ENCODE measurements at regions not wholly inside any gene's neighbourhood (a gene's known extent, or its start where the extent isn't known, plus 50 kb on each side); places are given as distances from the start of the nearest gene placed in this dataset.
A peak's percentile ranks its signal among the peaks of the same experiment; 100 is the strongest.

GRCh38 chr2:103734911-103735310, 973.1 kb downstream of the TMEM182 start:
- DNase-seq (ENCODE audit: low read depth in 4 of 4, low spot score in 2 of 4) = no peak

DNA sequence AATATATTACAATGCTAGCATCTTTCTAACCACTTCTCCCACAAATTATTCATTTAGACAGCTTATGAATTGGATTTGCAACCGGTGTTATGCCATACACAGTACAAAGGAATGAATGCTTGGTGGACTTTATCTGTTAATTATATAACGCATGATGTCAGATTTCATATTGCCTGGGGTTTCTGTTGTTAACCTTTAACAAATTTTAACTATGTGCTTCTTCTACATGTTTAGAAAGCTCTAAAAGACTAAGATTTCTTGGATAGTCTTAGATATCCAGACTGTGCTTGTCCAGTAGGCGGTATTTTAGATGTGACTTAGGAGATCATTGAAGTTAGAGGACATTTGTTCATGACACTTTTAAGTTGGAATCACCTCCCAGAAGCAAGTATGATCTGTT, 976.3 kb downstream of the TMEM182 start:
- no peak for DNase-seq (ENCODE audit: low read depth in 4 of 4, low spot score in 2 of 4)

DNA sequence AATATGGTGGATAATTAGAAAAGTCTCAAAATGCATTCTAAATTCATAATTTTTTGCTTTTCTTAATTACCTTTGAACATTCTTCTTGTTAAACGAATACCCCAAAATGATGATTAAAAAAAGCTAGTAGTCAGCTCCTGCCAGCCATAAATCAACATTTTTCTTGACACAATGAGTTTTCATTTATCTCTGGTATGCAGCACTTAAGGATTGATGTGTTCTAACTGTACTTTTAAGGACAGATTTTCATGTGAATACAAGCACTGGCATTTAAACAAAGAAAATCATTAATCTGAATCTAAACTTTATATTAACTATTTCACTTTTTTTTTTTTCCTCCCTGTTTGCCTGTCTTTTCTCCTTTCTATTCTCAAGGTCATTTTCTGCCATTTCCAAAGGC, 976.8 kb downstream of the TMEM182 start:
- no peak for DNase-seq (ENCODE audit: low read depth in 4 of 4, low spot score in 2 of 4)

DNA sequence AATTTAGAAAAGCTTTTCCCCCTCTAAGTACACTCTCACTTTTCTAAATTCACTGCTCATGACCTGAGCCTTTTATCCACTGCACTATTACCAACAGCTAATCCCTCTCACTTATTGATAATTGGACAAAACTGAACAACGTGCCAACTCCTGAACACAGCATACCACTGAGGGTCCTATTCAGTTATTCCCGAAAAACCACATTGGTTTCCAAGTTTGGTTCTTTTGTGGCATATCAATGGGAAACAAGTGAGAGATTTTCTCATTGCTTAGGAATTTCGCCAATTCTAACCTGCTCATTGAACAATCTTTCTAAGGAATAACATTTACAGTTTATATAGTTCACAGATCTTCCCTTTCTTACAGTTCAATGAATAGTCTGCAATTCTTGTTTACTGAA, 977.4 kb downstream of the TMEM182 start:
- no peak for DNase-seq (ENCODE audit: low read depth in 4 of 4, low spot score in 2 of 4)

- no peak for DNase-seq (ENCODE audit: low read depth in 4 of 4, low spot score in 2 of 4)
These were observed 978.1 kb downstream of the TMEM182 start for GRCh38 chr2:103739921-103740320.

GRCh38 chr2:103740631-103741030, 978.8 kb downstream of the TMEM182 start:
- DNase-seq (ENCODE audit: low read depth in 4 of 4, low spot score in 2 of 4) = no peak

DNA sequence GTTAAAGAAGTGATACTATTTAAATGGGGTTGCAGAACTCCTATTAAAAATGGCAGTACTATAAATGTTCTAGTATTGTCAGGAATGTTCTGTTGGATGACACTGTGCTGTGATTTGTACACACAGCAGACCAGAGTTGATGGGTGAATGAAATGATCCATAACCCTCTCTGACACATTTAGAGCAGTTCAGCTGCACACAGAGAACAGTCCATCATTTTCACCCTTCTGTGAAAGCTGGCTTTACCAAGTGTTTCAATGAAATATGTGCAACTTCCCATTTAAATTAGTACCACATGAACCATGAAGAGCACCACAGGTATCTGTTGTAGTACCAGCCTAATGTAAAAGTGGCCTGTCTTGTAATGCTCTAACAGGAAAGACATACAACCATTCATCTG, 981.4 kb downstream of the TMEM182 start:
- DNase-seq (ENCODE audit: low read depth in 4 of 4, low spot score in 2 of 4) = no peak

DNA sequence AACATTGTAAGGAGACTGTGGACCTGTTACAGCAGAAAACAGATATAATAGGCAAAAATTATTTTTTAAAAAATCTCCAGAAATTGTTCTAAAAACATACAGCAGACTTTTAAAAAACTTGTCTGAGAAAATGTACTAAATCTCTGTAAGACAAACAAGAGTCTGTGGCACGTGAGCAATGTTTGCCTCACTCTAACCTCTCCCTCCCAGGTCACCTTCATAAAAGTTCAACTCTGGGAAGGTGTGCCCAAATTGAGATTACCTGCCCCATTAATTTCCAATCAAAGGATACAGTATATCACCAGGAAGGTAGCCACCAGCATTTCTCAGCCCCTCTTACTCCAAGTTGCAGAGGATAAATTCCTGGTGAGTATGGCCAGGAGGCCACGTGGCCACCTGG, 992.7 kb downstream of the TMEM182 start:
- no peak for DNase-seq (ENCODE audit: low read depth in 4 of 4, low spot score in 2 of 4)

DNA sequence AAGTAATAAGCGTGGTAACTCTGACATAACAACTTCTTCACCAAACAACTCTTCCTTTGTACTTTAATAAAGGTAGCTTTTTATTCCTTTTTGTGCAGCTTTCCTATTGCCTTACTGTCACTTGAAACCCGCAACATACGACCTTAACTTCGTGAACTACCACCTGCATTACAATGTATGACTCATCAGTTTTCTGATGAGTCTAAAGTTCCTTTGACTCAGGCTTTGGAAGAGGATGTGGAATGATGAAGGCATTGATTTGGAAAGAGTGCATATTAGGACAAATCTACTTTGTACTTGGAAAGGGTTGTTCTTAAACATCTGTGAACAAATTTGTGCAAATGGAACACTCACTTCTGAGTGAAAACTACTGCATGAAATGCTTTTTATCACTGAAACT, 1012.1 kb downstream of the TMEM182 start:
- DNase-seq (ENCODE audit: low read depth in 4 of 4, low spot score in 2 of 4) = no peak

- DNase-seq (ENCODE audit: low read depth in 4 of 4, low spot score in 2 of 4) = no peak
These were observed 1018.4 kb downstream of the TMEM182 start for GRCh38 chr2:103780088-103780702.

GRCh38 chr2:103781313-103781712, 1019.5 kb downstream of the TMEM182 start:
- no peak for DNase-seq (ENCODE audit: low read depth in 4 of 4, low spot score in 2 of 4)

DNA sequence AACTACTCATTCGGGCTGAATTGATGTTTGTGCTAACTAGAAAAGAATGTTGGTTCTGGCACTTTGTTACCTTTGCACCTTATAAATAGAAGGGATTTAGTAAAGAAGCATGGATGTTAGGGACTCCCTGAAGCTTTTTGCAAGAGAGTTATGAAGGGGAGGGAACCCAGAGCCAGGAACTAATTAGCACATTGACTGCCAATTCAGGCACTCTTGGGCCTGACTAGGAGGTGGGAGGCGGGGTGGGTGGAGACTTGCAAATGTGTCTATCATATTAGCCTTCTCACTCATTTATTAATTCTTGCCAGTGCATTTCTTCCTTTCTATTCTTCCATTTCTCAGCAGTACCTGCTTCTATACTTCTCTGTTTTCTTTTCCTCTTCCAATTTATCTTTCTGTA, 1022.4 kb downstream of the TMEM182 start:
- no peak for DNase-seq (ENCODE audit: low read depth in 4 of 4, low spot score in 2 of 4)

- no peak for DNase-seq (ENCODE audit: low read depth in 4 of 4, low spot score in 2 of 4)
These were observed 1023.6 kb downstream of the TMEM182 start for GRCh38 chr2:103785432-103785831.

GRCh38 chr2:103785956-103786355, 1024.1 kb downstream of the TMEM182 start:
- DNase-seq (ENCODE audit: low read depth in 4 of 4, low spot score in 2 of 4) = no peak

DNA sequence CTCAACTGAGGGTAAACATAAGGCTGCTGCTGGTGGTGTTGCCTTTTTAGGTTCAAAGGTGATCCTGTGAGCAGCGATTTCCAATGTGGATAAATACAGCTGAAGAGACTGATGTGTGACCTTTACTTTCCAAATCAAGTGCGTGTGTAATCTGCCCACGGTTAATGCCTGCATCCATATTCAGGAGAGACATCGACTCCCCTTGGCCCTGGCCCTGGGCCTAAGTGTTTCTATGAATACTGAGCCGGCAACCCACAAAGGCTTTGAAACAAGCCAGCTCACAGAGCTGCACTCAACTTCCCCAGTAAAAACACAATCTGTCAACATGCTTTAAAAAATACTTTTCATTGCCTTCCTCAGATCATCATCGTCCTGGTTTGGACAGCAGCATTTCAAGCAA, 1026.6 kb downstream of the TMEM182 start:
- no peak for DNase-seq (ENCODE audit: low read depth in 4 of 4, low spot score in 2 of 4)

DNA sequence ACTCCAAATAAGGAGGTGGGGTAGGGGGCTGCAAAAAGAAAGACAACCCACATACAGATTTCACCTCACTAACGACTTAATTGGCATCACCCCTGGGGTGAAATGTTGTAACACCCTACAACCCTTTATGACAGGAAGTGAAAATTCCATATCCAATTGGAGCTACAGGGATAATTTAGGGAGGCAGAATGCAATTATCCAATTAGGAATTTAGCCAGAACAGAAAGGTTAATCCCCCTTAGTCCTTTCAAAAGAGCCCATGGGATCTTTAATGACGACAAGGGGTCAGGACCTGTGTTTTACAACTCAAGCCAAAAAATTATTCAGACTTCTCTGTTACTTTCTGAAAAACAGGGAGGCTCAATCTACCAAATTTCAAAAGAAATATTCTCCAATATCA, 1027.1 kb downstream of the TMEM182 start:
- no peak for DNase-seq (ENCODE audit: low read depth in 4 of 4, low spot score in 2 of 4)

GRCh38 chr2:103789381-103790095, 1027.7 kb downstream of the TMEM182 start:
- DNase-seq (ENCODE audit: low read depth in 4 of 4, low spot score in 2 of 4) = peak in 2 of 4 donors; percentile 7 to 12

DNA sequence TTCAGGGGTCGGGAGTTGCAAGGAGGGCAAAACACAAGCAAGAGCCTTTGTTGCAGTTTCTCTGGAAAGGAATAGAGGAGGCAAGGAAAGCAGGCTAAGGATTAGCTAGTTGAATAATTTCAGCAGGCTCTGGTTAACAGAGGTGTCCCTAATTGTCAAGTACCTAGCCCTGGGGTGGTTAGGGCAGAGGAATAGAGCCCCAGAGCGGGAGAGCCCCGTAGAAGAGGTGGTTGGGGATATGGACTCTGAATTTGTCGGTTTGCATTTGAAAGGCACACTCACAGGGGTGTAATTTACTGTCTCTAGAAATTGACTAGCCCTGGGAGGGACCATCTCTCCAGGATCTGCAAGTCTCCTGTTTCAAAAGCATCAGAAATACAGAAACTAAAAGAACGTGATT, 1030.2 kb downstream of the TMEM182 start:
- DNase-seq (ENCODE audit: low read depth in 4 of 4, low spot score in 2 of 4) = no peak

DNA sequence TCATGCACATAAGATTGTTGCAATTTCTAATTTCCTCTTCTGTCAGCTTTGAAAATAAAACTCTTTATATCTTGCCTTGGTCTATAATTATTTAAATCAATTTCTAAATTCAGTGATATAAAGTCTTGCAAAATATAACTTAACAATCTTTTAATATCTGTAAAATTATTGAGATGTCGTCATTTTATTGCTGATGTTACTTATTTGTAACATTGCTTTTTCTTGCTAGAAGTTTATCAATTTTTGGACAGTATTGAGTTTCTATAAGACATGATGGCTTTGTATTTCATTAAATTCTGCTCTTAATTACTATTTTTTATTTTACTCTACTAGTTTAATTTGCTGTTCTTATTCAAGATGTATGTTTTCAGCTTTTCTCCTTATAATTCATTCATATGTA, 1036.5 kb downstream of the TMEM182 start:
- DNase-seq (ENCODE audit: low read depth in 4 of 4, low spot score in 2 of 4) = no peak

- no peak for DNase-seq (ENCODE audit: low read depth in 4 of 4, low spot score in 2 of 4)
These were observed 1042.2 kb downstream of the TMEM182 start for GRCh38 chr2:103804013-103804412.

DNA sequence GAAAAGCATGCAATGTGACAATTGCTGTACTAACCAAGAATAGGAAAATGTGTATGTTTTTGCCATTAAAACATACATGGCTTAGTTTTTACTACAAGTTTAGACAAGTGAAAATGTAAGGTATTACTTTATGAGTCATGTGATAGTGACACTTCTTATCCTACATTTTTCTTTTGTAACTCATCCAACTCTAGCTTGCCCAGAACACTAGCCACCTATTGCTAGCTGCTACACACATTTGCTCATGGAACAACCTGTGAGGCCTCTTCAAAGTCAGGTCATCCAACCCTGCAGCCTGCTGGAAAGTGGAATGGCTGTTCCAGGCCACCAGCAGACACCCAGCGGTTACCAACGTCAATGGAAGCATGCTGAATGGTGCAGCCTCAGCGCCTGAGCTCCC, 1043.9 kb downstream of the TMEM182 start:
- DNase-seq (ENCODE audit: low read depth in 4 of 4, low spot score in 2 of 4) = no peak

- DNase-seq (ENCODE audit: low read depth in 4 of 4, low spot score in 2 of 4) = no peak
These were observed 1045.1 kb upstream of the POU3F3 start for GRCh38 chr2:103808814-103809213.

- DNase-seq (ENCODE audit: low read depth in 4 of 4, low spot score in 2 of 4) = no peak
These were observed 1044.5 kb upstream of the POU3F3 start for GRCh38 chr2:103809415-103809814.
